HG03575 (cell line): ENCODE measurements at regions not wholly inside any gene's neighbourhood (a gene's known extent, or its start where the extent isn't known, plus 50 kb on each side); places are given as distances from the start of the nearest gene placed in this dataset.

ENCODE experiments used
- ATAC-seq: cut with Tn5 transposase; IDR thresholded peaks from one replicate; pipeline ENCODE4 v1.9.1; 2021; ENCODE audit not compliant: unreplicated experiment, insufficient number of reproducible peaks, low FRiP score; ENCODE audit errors: extremely low read depth

GRCh38 chr5:98106116-98107031 is 667.1 kb upstream of the RGMB start:
- ATAC-seq = no peak

- no peak for ATAC-seq
Measured at GRCh38 chr5:98108497-98108896, 665.0 kb upstream of the RGMB start.

- ATAC-seq = no peak
Measured at GRCh38 chr5:98109561-98110006, 663.9 kb upstream of the RGMB start.

- ATAC-seq = no peak
Measured at GRCh38 chr5:98110282-98110691, 663.2 kb upstream of the RGMB start.

- ATAC-seq = no peak
Measured at GRCh38 chr5:98110791-98111190, 662.7 kb upstream of the RGMB start.

- ATAC-seq = no peak
Measured at GRCh38 chr5:98111686-98112085, 661.8 kb upstream of the RGMB start.

- ATAC-seq = no peak
Measured at GRCh38 chr5:98121036-98121936, 652.2 kb upstream of the RGMB start.

- no peak for ATAC-seq
Measured at GRCh38 chr5:98128271-98128670, 645.2 kb upstream of the RGMB start.

GRCh38 chr5:98128846-98129245 is 644.6 kb upstream of the RGMB start:
- no peak for ATAC-seq

- ATAC-seq = no peak
Measured at GRCh38 chr5:98130261-98131035, 643.0 kb upstream of the RGMB start.

- no peak for ATAC-seq
Measured at GRCh38 chr5:98144116-98144515, 629.3 kb upstream of the RGMB start.

- ATAC-seq = no peak
Measured at GRCh38 chr5:98144710-98145109, 628.8 kb upstream of the RGMB start.

GRCh38 chr5:98157368-98157767 is 616.1 kb upstream of the RGMB start:
- no peak for ATAC-seq

GRCh38 chr5:98158440-98158839 is 615.0 kb upstream of the RGMB start:
- ATAC-seq = no peak

GRCh38 chr5:98163796-98164493 is 609.5 kb upstream of the RGMB start:
- ATAC-seq = no peak

GRCh38 chr5:98168871-98169270 is 604.6 kb upstream of the RGMB start:
- no peak for ATAC-seq

- no peak for ATAC-seq
Measured at GRCh38 chr5:98170994-98171393, 602.5 kb upstream of the RGMB start.

GRCh38 chr5:98173334-98173733 is 600.1 kb upstream of the RGMB start:
- ATAC-seq = no peak

GRCh38 chr5:98175474-98175873 is 598.0 kb upstream of the RGMB start:
- ATAC-seq = no peak
